ENCODE measurements at regions not wholly inside any gene's neighbourhood (a gene's known extent, or its start where the extent isn't known, plus 50 kb on each side); places are given as distances from the start of the nearest gene placed in this dataset.
"Not testable (repeated sequence)": the region's sequence is repeated elsewhere in the genome, so short reads cannot be mapped to it uniquely, and the experiment has no call there.

DNA sequence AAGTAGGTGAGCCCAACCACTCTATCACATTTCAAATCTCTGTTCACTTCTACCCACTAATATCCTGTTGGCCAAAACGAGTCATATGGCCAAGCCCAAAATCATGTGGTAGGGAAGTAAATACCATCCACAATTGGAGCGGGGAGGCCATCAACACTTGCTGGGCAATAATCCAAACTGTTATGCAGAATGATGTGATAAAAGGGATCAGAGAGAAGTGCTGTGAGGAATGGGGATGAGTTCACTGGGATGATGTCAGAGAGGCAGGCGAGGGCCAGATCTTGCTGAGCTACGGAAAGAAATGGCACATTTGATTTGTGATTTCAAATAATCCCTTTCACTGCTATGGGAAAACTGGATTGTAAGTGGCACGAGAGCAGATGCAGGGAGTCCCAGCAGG is 188.4 kb downstream of the NPIPA8 start:
- DNase-seq: not testable (repeated sequence)

DNA sequence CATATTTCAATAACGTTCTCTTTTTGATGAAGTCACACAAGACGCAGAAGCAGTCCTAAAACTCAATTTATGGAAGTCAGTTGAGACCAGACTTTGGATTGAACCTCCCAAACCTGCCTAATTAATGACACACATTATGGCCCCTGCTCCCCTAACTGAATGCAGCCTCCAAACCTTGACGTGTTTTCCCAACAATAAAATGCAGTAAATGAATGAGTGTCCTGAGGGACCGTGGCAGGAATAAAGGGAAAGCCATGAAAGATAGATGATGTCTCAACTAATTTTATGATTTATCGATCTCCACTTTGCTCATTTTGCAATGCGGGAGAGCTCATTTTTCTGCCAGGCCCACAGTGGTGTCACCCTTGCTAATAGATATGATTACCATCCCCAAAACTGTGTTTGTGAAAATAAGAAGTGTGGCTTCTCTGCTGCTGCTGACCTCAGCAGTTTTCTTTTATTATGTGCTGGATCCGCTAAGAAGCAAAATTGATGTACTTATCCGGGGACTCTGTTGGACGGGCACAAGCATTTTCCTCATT is 189.9 kb downstream of the NPIPA8 start:
- DNase-seq: not testable (repeated sequence)

DNA sequence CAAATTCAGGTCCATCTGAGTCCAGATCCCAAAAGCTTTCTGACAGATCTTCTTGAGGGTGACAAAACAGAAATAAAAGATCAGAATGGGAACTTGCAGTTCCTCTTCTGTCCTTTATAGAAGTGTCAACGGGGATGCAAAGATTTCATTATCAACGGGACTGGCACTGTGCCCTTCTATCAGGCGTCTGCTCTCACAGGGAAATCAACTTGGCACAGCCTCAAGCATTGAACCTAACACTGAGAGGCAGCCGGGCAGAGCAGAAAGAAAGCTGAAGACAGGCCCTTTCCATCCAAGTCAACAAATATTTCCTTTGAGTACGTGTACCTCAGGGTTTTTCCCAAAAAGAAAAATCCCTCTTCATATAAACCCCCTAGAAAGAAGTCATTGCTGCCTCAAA is 194.5 kb downstream of the NPIPA8 start:
- DNase-seq: not testable (repeated sequence)

DNA sequence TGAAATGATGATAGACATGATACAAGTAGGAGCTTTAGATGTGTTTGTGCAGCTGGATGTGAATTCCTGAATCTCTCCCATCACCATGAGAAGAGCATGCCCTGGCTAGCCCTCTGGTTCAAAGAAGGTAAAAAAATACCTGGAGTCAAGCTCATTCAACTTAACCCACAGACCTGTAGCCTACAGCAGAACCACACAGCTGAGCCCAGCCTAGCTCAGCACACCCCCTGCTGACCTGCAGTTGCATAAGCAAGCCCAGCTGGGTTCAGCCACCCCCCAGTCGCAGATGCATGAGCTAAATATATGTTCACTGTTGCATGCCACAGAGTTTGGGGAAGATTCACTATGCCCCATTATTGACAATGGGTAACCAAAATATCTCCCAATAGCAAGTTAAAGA is 200.2 kb downstream of the NPIPA8 start:
- not testable (repeated sequence) for DNase-seq

DNA sequence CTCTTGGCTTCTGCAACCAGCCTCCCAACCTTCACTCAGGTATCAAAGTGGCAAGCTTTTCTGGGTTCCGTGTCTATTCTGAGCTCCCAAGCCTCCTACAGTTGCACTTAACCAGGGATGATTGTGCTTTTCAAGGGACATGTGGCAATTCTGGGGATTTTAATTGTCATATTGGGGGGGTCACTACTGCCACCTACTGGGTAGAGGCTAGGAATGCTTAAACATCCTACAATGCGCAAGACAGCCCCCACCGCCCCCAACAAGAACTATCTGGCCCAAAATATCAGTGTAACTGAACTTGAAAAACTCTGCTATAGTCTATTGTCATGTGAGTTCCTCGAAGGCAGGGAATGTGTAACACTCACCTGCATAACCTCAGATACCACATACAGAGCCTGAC is 201.5 kb downstream of the NPIPA8 start:
- not testable (repeated sequence) for DNase-seq

DNA sequence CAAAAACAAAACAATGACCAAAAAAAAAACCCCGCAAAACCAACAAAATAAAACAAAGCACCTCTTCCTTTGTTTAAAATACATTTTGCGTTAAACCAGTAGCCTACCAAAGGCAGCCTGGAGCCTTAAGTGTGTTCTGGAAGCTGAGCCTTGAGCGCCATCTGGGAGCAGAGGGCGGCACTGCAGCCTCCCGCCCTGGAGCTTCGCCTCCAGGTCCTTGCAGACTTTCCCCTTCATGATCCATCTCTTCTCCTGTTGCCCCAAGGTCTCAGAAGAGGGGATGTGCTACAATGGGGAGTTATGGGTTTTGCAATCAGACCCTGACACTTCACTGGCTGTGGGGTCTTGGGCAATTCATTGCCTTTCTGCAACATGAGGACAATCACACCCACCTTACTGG is 204.9 kb downstream of the NPIPA8 start:
- DNase-seq: peak; percentile 7

DNA sequence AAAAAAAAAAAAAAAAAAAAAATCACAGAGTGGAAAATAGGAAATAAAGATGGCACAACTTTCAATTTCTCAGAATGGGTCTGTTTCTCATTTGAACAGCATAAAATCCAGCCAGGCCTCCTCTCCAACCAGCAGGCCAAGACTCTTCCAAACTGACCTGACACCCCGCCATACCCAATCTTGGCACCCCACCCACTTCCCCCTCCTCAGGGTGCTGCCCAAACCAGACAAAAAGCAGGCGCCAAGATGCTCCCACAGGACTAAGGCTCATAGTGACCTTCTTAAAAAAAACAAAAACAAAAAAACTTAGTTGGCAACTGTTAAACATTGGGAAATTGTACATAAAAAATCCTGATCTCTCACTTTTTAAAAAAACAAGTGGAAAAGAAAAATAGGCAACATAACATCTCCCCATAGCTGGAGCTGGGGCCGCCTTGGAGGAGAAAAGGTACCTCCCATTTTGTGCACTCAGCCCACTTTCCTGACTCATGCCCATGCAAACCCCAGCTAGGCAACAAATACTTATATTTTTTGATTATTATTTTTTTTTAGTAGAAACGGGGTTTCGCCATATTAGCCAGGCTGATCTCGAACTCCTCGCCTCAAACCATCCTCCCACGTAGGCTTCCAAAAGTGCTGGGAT is 205.9 kb downstream of the NPIPA8 start:
- DNase-seq: not testable (repeated sequence)

DNA sequence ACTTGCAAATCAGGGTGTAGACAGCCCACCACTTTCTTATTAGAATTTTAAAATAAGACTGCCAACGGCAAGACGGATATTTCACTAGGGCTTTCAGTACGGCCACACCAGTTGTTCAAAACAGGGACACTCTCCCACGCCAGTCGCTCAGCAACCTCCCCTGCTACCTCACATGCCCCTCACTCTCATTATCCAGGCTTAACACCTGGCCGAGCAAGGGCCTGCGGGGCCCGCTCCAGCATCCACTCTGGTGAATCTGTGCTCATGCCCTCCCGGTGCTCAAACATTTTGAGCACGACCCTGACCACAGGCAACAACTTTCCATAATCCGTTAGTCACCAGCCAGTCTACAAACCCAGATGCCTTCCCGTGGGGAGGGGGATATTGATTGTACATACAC is 209.5 kb downstream of the NPIPA8 start:
- not testable (repeated sequence) for DNase-seq

DNA sequence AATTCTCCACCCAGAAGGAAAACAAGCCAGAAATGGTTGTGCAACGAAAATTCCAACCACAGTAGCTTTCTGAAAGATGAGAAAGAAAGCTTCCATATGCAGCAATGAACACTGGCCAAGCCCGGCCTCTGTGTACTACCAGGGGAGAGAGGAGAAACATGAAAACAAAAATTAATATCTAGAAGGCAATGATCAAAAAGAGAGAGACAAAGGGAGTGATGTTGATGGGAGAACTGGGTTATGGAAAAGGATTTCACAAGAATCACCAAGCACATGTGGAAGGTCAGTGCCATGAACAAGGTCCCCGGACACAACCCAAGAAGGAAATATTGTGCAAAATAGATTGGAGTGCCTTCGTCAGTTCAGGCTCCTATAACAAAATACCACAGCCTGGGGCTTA is 217.4 kb downstream of the NPIPA8 start:
- DNase-seq: not testable (repeated sequence)

DNA sequence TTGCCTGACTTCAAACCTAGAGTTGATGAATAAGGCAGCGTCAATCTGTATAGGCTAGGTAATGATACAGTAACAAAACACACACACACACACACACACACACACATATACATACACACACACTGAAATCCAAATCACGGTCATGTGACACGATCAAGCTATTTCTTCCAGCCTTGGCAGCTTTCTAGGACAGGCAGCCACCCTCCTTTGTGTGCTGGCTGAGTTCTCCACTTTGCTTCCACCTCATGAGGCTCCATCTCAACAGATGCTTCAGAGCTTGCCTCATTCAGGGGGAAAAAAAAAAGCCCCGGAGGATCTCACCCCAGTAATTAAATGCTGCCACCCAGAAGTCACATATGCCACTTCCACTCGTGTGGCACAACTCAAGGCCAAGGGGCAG is 217.9 kb downstream of the NPIPA8 start:
- DNase-seq: not testable (repeated sequence)

DNA sequence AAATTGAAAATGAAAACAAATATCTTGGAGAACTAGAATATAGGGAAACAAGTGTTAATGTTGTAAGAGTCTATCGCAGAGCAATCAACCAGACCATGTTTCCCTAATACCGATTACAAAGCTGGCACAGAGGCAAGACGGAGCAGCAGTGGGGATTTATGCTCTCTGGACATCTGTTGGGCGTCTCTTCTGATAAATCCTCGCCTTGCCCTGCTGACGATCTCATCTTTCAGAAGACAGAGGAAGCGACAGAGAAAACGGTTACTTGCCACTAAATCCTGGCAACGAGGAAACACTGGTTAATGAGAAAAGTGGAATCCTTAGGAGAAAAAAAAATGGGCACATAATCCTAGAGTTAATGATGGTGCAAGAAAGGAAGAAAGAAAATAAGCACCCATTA is 218.5 kb downstream of the NPIPA8 start:
- DNase-seq: not testable (repeated sequence)

DNA sequence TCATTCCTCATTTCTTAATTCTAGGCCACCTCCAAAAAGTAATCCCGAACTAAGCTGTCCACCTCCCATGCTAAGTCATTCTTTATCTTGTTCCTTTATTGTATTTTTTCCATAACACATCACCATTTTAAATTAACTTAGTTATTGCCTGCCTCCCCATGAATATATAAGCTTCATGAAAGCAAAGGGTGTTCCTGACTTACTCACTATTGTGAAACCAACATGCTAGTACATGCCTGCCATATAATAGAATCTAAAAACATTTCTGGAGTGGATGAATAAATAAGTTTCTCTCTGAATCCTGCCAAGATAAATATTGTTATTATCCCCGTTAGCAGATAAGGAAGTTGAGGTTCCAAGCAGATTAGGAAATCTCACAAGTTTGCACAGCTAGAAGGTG is 232.1 kb downstream of the NPIPA8 start:
- not testable (repeated sequence) for DNase-seq

DNA sequence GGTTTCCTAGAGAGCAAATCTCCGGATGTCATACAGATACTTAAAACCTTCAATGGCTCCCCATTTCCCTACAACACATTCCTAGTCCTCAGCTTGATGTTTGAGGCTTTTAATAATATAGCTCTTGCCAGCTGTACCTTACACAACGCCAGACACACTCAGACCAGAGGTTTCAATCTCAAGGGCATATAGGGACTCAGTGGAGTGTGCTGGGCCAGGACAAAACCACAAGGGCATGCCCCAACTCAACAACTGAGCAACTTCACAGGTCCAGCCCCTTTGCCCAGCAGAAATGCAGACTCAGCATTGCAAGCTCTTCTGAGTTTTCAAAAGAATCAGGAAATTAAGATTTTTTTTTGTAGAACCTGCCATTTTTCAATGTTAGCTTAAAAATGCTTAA is 235.5 kb downstream of the NPIPA8 start:
- not testable (repeated sequence) for DNase-seq

DNA sequence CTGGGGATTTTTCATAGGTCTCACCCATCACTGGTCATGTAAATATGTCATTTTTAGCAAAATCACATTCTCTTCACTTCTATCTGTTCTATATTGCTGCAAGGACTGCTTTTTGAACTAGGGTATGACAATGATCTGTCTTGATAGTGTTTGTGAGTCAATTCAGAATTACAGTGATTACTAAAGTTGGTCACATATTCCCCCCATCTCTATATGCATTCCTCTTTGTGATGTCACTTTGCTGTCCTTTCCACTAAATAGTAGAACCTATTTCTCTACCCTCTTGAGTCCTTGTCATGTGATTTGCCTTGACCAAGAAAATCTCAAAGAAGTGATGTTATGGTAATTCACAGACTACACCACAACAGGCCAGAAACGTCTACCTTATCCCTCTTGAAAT is 243.9 kb downstream of the NPIPA8 start:
- not testable (repeated sequence) for DNase-seq

DNA sequence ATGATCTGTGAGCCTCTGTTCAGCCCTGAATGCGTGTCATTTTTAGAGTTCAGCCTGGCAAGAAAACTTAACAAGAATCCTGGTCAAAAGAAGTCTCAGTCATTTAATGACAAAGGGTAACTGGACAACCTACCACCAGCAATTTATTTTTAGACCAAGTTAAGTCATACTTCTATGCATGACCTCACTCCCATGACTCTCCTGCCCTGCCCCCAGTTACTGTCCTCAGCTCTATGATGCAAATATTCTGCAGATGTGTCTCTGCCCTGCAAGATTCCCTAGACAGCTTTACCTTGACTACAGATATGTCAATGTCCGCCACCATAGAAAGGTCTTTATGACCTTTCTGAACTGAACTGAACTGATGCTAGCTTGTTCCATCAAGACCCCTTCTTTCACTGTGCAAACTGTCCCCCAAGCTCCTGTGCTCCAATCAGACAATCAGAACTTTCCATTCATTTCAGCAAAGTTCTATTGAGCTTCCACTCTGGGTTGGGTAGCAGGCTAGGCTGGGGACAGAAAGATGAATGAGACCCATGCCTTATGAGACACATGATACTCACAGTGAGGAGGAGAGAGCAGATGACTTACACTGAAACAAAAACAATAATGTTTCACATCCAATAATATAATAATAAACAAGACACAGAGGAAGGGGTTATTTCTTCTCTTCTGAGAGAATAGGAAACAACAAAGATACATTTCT is 255.7 kb downstream of the NPIPA8 start:
- DNase-seq: not testable (repeated sequence)

DNA sequence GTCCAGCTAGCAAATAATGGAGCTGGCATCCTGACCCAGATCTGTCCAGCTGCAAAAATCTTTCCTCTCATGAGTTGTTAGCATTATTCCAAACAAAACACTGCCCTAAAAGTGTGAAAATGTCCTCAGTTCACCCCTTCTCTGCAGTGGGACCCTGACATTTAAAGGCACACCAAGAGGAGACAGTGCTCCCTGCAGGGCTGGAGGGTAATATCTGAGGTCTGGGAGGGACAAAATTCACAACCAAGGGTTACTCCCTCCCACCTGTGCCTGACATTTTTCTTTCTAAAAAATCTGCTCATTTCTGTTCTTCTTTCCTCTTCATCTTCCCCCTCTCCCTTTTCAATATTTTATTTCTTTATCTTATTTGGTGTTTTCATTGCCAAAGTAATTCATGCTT is 258.6 kb downstream of the NPIPA8 start:
- DNase-seq: not testable (repeated sequence)

DNA sequence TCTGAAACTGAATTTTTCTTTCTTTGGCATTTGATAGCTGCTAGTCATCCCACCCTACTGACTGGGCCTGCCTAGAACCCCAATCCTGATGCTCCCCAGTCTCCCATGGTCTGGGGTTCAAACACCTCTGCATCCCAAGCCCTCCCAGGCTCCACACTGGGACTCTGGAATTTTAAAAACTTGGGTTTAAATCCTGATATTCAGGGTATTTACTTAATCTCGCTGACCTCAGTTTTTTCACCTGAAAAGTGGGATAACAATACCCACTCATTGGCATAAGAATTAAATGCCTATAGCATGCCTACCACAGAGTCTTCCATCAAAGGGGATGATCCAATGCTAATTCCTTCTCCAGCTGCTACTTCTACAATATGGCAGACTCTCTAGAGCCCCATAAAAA is 264.4 kb downstream of the NPIPA8 start:
- DNase-seq: no peak

DNA sequence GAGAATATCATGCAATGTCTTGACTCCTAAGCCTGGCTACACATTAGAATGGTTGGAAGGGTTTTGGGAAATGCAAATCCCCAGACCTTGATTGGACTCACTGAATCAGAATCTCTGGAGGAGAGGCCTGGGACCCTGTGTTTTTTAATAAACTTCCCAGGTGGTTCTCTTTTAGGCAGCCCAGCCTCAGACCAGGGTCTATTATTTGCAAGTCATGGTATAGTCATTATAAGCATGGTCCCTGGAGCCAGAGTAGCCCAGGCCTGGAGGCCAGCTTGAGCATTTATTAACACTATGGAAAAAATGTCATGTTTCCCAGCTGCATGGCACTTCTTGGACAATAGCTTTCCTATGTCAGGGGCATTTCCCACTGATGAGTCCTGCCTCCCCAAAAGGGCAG is 266.9 kb downstream of the NPIPA8 start:
- DNase-seq: no peak

DNA sequence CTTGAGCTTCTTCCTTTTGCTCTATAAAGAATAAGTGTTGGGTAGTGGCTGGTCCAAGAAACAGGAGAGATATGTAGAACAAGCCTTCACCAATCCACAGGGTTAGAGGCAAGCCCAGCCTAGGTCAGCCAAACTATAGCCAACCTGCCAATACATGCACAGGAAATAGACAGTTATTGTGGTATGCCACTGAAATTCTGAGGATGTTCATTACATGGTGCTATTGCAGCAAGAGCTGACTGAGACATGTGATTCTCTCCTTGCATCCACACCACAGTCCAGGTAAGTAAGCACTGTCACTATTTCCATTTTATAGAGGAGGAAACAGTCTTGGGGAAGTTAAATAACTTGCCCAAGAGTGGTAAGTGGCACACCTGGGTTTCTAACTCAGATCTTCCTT is 268.1 kb downstream of the NPIPA8 start:
- no peak for DNase-seq

DNA sequence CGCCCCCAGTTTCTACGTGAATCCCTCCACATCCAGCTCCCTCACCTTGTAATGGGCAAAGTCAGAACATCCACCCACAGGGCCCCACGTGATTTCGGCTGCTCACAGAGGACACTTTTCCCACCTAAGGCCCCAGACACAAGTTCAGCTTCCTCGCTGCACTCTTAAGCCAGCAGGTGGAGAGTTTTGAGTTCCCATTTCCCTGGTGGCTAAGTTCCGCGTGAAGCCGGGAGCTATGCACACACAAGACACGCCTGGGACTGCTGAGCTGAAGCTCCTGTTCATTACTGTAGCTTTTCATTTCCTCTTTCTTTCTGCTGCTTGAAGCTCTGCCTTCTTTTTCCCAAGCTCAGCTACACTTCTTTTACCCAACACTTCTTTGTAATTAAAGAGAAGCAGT is 273.8 kb downstream of the NPIPA8 start:
- no peak for DNase-seq

DNA sequence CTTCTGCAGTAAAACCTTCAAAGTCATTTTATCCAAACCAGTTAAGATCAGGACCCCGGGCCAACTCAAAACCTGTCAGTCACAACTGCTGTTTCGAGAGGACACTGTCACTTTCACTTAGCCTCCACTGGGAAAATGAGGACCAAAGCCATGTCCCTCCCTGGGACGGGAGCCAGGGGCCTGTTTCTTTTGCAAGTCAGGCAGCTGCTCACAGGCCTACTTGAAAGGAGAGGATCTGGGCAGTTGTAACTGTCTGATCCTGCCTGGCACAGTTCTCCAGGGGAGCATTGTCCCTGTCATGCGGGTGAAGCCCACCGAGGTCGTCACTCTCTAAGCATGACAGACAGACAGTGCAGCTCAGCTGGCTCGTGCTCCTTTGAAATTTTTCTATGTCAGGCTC is 276.2 kb downstream of the NPIPA8 start:
- DNase-seq: no peak

DNA sequence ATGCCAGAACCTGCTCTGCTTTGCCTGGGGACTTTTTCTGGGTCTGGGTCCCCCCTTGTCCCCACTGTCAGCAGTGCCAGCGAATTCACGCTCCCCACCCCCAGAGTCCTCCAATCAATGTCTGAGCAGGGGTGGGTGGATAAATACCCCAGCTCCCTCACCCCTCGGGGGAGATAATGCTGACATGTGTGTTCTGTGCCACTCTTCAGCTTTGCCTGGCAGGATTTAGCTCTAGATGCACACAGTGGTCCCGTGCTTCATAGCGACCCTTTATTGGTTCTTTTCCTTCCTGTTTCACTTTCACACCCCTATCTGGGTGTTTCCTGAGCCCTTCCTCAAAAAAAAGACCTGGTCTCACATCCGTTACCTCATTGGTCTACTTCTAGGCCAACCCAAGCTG is 277.0 kb downstream of the NPIPA8 start:
- no peak for DNase-seq

DNA sequence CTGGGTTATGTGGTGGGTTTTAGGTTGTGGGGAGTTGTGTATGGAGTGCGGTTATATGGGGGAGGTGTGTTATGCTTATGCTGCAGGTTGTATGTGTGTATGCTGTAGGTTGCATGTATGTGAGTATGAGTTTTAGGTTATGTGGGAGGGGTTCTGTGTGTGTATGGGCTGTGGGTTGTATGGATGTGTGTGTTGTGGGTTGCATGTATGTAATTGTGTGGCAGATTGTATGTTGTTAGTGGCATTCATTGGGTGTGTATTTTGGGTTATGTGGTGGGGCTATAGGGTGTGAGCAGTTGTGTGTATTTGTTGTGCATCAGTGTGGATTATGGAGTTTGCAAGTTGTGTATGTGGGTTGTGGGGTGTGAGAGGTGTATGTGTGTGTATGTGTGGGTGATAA is 277.4 kb downstream of the NPIPA8 start:
- no peak for DNase-seq

DNA sequence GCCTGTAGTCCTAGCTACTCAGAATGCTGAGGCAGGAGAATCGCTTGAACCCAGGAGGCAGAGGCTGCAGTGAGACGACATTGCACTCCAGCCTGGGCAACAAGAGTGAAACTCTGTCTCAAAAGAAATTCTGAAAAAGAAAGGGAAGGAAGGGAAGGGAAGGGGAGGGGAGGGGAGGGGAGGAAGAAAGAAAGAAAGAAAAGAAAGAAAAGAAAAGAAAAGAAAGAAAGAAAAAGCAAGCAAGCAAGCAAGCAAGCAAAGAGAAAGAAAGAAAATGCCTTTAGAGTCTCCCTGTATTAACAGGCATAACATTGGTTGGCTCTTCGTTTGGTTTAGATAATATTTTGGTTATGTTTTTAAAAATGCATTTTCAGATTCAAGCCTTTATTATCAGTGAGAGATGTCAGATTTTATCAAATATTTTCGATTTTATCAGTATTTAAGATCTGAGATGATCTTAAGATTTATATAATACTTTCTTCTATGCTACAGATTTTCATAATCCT is 281.1 kb downstream of the NPIPA8 start:
- DNase-seq: no peak

All from NCI-H774 (cell line).